Panc1 (cell line): ENCODE measurements at regions not wholly inside any gene's neighbourhood (a gene's known extent, or its start where the extent isn't known, plus 50 kb on each side); places are given as distances from the start of the nearest gene placed in this dataset.

ENCODE experiments used
- ATAC-seq: fragments of 200-7000 bp; cut with Tn5 transposase; 2 replicates; pipeline ENCODE4 v1.9.1; 2020; ENCODE audit warnings: mild to moderate bottlenecking, moderate library complexity
- BruUV-seq: library from RNA; stranded (reverse); fragments of 400-500 nt; replicated peaks from 2 replicates; lab custom pipeline; 2021; lab: Mats Ljungman, UMichigan
- CTCF ChIA-PET: fragments of 300-600 bp; sonication (Branson Sonifier 250); formaldehyde crosslinking; loops from one replicate; lab custom pipeline; 2022; ENCODE audit warnings: antibody characterized with exemption; lab: Charles Lee
- POLR2A ChIA-PET: fragments of 300-600 bp; sonication (Branson Sonifier 250); formaldehyde crosslinking; loops from one replicate; lab custom pipeline; 2022; ENCODE audit warnings: antibody characterized with exemption; lab: Charles Lee
- DNase-seq: peaks from one replicate; pipeline ENCODE4 v3.0.0-alpha.2; 2010; ENCODE audit warnings: low read depth, low spot score
- H3K27ac ChIP-seq: 2 replicates; pipeline ENCODE4 v1.5.1; 2011; ENCODE audit warnings: mild to moderate bottlenecking, low read length, inconsistent platforms
- H3K27me3 ChIP-seq: fragments of 200-500 bp; sonication (Bioruptor generic); 2 replicates; pipeline ENCODE4 v1.6.0; 2014; ENCODE audit warnings: low read length, inconsistent platforms; ENCODE audit not compliant: control insufficient read depth, insufficient read depth
- H3K36me3 ChIP-seq: fragments of 200-500 bp; sonication (Bioruptor generic); 2 replicates; pipeline ENCODE4 v1.5.1; 2014; ENCODE audit warnings: inconsistent platforms, mild to moderate bottlenecking, low read length, moderate library complexity; ENCODE audit not compliant: control insufficient read depth, insufficient read depth
- H3K4me1 ChIP-seq: 2 replicates; pipeline ENCODE4 v1.5.1; 2011; ENCODE audit warnings: inconsistent platforms, mild to moderate bottlenecking, low read length, moderate library complexity; ENCODE audit not compliant: control insufficient read depth, insufficient read depth
- H3K4me3 ChIP-seq, 2 experiments: 2 replicates each; pipeline ENCODE4 v1.5.1; 2011 to 2012; ENCODE audit warnings: low read depth in 2 of 2, low read length in 2 of 2, mild to moderate bottlenecking in 2 of 2, inconsistent platforms in 1 of 2, moderate library complexity in 1 of 2
- H3K9me3 ChIP-seq: fragments of 200-500 bp; sonication (Bioruptor generic); 2 replicates; pipeline ENCODE4 v1.5.1; 2014; ENCODE audit warnings: low read depth, mild to moderate bottlenecking, inconsistent platforms, low read length, moderate library complexity; ENCODE audit not compliant: control insufficient read depth, insufficient read depth
- CTCF ChIP-seq: fragments of 450-650 bp; IDR thresholded peaks from 2 replicates; pipeline ENCODE4 v1.5.1; 2017; ENCODE audit warnings: mild to moderate bottlenecking
- POLR2AphosphoS5 ChIP-seq: IDR thresholded peaks from 2 replicates; pipeline ENCODE4 v1.6.1; 2012; ENCODE audit warnings: mild to moderate bottlenecking, low read depth, low read length, moderate library complexity
- SIN3A ChIP-seq: IDR thresholded peaks from 2 replicates; pipeline ENCODE4 v1.6.1; 2012; ENCODE audit warnings: low read depth, mild to moderate bottlenecking, low read length, moderate library complexity, borderline replicate concordance; ENCODE audit not compliant: insufficient read depth
- TCF7L2 ChIP-seq: IDR thresholded peaks from 2 replicates; pipeline ENCODE4 v1.6.1; 2011; ENCODE audit warnings: mild to moderate bottlenecking, low read depth, low read length, inconsistent platforms
- in situ Hi-C: cut with HindIII; loops from 2 replicates; pipeline ENCODE4 v1.10.0; 2016; ENCODE audit warnings: low sequenced_read_pairs, low pct_unique_long_range_greater_than_20kb
- intact Hi-C: fragments of 100-400 bp; cut with micrococcal nuclease; formaldehyde crosslinking; loops from one replicate; pipeline ENCODE4 v1.10.0; 2022; ENCODE audit not compliant: unreplicated experiment
- TF ChIP-seq, protein P1 (sequence below), 2 experiments: IDR thresholded peaks; 2 replicates each; pipeline ENCODE4 v1.6.1; 2011 to 2012; ENCODE audit warnings: low read depth in 2 of 2, control low read depth in 1 of 2, low read length in 1 of 2, mild to moderate bottlenecking in 1 of 2, moderate library complexity in 1 of 2; ENCODE audit not compliant: insufficient read depth in 1 of 2

GRCh38 chr3:157919319-157919887, 186.8 kb downstream of the SHOX2 start:
- no peaks in the 10 kb centered on the region for H3K36me3 ChIP-seq
- DNase-seq, result no peak
- no peak overlapping the region for H3K4me3 ChIP-seq
- no peak overlapping the region for H3K27ac ChIP-seq
- in situ Hi-C loops (no loop called here), intact Hi-C loops (no loop called here)
- TF ChIP-seq, protein P1, sequence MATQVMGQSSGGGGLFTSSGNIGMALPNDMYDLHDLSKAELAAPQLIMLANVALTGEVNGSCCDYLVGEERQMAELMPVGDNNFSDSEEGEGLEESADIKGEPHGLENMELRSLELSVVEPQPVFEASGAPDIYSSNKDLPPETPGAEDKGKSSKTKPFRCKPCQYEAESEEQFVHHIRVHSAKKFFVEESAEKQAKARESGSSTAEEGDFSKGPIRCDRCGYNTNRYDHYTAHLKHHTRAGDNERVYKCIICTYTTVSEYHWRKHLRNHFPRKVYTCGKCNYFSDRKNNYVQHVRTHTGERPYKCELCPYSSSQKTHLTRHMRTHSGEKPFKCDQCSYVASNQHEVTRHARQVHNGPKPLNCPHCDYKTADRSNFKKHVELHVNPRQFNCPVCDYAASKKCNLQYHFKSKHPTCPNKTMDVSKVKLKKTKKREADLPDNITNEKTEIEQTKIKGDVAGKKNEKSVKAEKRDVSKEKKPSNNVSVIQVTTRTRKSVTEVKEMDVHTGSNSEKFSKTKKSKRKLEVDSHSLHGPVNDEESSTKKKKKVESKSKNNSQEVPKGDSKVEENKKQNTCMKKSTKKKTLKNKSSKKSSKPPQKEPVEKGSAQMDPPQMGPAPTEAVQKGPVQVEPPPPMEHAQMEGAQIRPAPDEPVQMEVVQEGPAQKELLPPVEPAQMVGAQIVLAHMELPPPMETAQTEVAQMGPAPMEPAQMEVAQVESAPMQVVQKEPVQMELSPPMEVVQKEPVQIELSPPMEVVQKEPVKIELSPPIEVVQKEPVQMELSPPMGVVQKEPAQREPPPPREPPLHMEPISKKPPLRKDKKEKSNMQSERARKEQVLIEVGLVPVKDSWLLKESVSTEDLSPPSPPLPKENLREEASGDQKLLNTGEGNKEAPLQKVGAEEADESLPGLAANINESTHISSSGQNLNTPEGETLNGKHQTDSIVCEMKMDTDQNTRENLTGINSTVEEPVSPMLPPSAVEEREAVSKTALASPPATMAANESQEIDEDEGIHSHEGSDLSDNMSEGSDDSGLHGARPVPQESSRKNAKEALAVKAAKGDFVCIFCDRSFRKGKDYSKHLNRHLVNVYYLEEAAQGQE (IDR thresholded peaks at IDR 0.05; ENCODE audit: insufficient read depth in 1 of 2, low read depth in 2 of 2, low read length in 1 of 2), result no peak
- no peak for TF ChIP-seq CTCF
- TF ChIP-seq TCF7L2, result no peak
- no peak for TF ChIP-seq POLR2AphosphoS5
- no peak for TF ChIP-seq SIN3A
- no peaks in the 10 kb centered on the region for H3K9me3 ChIP-seq
- no TSS peak for BruUV-seq
- no peaks in the 10 kb centered on the region for H3K4me1 ChIP-seq
- no peaks in the 10 kb centered on the region for H3K27me3 ChIP-seq
- no peak for ATAC-seq
- ChIA-PET CTCF (no interaction called here), POLR2A (interaction anchor here (0.6 kb wide), 2 partner anchors 128 to 541 kb away, joined by 3 read pairs; no protein-coding TSS in a partner anchor)

GRCh38 chr3:157918402-157918801, 187.8 kb downstream of the SHOX2 start:
- DNase-seq, result no peak
- TF ChIP-seq, protein P1 (IDR thresholded peaks at IDR 0.05; ENCODE audit: insufficient read depth in 1 of 2, low read depth in 2 of 2, low read length in 1 of 2), result no peak
- TF ChIP-seq CTCF (no peak), TCF7L2 (no peak), SIN3A (no peak), POLR2AphosphoS5 (no peak)
- no peak for ATAC-seq
- Histone ChIP-seq H3K27ac (no peak overlapping the region), H3K9me3 (no peaks in the 10 kb centered on the region), H3K27me3 (no peaks in the 10 kb centered on the region), H3K4me1 (no peaks in the 10 kb centered on the region), H3K4me3 (no peak overlapping the region), H3K36me3 (no peaks in the 10 kb centered on the region)
- BruUV-seq, result no TSS peak
- ChIA-PET CTCF (no interaction called here), POLR2A (no interaction called here)
- in situ Hi-C loops, result no loop called here
- intact Hi-C loops, result no loop called here
